HCT116 (cell line): ENCODE measurements at regions not wholly inside any gene's neighbourhood (a gene's known extent, or its start where the extent isn't known, plus 50 kb on each side); places are given as distances from the start of the nearest gene placed in this dataset.

Source experiments
- EZH2 ChIP-seq: fragments of 200-600 bp; sonication (generic); IDR thresholded peaks from 2 replicates; pipeline ENCODE4 v1.6.1; 2017; ENCODE audit warnings: antibody characterized with exemption, mixed run types
- EZH2phosphoT487 ChIP-seq: fragments of 200-600 bp; IDR thresholded peaks from 2 replicates; pipeline ENCODE4 v1.6.1; 2018; ENCODE audit warnings: antibody characterized with exemption, borderline replicate concordance
- JUND ChIP-seq: IDR thresholded peaks from 2 replicates; pipeline ENCODE4 v1.6.1; 2012
- POLR2A ChIP-seq: IDR thresholded peaks from 2 replicates; pipeline ENCODE4 v1.7.0; 2011; ENCODE audit warnings: borderline replicate concordance; ENCODE audit not compliant: insufficient read depth, insufficient read length; ENCODE audit errors: extremely low read depth
- SIN3A ChIP-seq: IDR thresholded peaks from 2 replicates; pipeline ENCODE4 v1.6.1; 2012; ENCODE audit warnings: low read depth
- SP1 ChIP-seq: IDR thresholded peaks from 2 replicates; pipeline ENCODE4 v1.6.1; 2012; ENCODE audit warnings: low read depth
- SRF ChIP-seq: IDR thresholded peaks from 2 replicates; pipeline ENCODE4 v1.6.1; 2012; ENCODE audit warnings: low read depth
- YY1 ChIP-seq: IDR thresholded peaks from 2 replicates; pipeline ENCODE4 v1.6.1; 2011; ENCODE audit warnings: low read length, low read depth, moderate library complexity, mild to moderate bottlenecking; ENCODE audit not compliant: insufficient replicate concordance; ENCODE audit errors: extremely low read depth
- ZFX ChIP-seq: fragments of 450-650 bp; IDR thresholded peaks from 2 replicates; pipeline ENCODE4 v1.6.1; 2017
- TF ChIP-seq, protein P1 (sequence below), 3 experiments: fragments of 200-600 bp in 1 of 3; sonication (generic) in 1 of 3; IDR thresholded peaks in 2 of 3; conservative IDR thresholded peaks in 1 of 3; 2 replicates each; pipeline ENCODE4 v1.5.1; 2012 to 2017; ENCODE audit warnings: low read depth in 2 of 3, low read length in 2 of 3, antibody characterized with exemption in 1 of 3, borderline replicate concordance in 1 of 3, control low read depth in 1 of 3, mild to moderate bottlenecking in 1 of 3, mixed read lengths in 1 of 3, mixed run types in 1 of 3, moderate library complexity in 1 of 3; ENCODE audit not compliant: insufficient read depth in 1 of 3
- TF ChIP-seq, protein P2 (sequence below): IDR thresholded peaks from 2 replicates; pipeline ENCODE4 v1.6.1; 2012
- TF ChIP-seq, protein P3 (sequence below): IDR thresholded peaks from 2 replicates; pipeline ENCODE4 v1.6.1; 2011; ENCODE audit warnings: mild to moderate bottlenecking, low read length, moderate library complexity; ENCODE audit not compliant: insufficient replicate concordance; ENCODE audit errors: extremely low read depth
- TF ChIP-seq, protein P4 (sequence below): IDR thresholded peaks from 2 replicates; pipeline ENCODE4 v1.6.1; 2012

DNA sequence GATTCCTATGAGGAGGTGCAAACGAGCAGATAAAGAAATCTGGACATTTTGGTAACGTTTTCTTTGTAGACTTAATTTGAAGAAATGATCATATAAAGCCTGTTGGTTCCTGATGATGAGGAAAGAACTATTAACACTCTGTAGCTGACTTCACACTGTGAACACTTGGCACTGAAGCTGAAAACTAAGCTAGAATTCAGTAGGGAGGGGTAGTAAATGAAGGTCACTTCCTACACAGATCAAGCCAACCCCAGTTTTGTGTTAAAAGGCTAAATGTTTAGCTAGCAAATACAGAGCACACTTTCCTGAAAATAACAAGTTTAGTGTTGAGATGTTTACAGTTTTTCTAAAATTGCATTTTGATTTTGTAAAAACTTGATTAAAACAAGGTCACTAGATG lies 296.2 kb upstream of the PRDM1 start:
- TF ChIP-seq, protein P1, sequence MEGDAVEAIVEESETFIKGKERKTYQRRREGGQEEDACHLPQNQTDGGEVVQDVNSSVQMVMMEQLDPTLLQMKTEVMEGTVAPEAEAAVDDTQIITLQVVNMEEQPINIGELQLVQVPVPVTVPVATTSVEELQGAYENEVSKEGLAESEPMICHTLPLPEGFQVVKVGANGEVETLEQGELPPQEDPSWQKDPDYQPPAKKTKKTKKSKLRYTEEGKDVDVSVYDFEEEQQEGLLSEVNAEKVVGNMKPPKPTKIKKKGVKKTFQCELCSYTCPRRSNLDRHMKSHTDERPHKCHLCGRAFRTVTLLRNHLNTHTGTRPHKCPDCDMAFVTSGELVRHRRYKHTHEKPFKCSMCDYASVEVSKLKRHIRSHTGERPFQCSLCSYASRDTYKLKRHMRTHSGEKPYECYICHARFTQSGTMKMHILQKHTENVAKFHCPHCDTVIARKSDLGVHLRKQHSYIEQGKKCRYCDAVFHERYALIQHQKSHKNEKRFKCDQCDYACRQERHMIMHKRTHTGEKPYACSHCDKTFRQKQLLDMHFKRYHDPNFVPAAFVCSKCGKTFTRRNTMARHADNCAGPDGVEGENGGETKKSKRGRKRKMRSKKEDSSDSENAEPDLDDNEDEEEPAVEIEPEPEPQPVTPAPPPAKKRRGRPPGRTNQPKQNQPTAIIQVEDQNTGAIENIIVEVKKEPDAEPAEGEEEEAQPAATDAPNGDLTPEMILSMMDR (IDR thresholded peaks at IDR 0.05 in 2 of 3, conservative IDR thresholded peaks at IDR 0.05 in 1 of 3; ENCODE audit: borderline replicate concordance in 1 of 3, insufficient read depth in 1 of 3, low read depth in 2 of 3, low read length in 2 of 3), result no peak
- TF ChIP-seq, protein P2, sequence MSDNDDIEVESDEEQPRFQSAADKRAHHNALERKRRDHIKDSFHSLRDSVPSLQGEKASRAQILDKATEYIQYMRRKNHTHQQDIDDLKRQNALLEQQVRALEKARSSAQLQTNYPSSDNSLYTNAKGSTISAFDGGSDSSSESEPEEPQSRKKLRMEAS, result no peak
- TF ChIP-seq ZFX (no peak), YY1 (no peak), JUND (no peak), POLR2A (no peak), EZH2phosphoT487 (no peak), SP1 (no peak), SIN3A (no peak), SRF (no peak), EZH2 (no peak)
- TF ChIP-seq, protein P3, sequence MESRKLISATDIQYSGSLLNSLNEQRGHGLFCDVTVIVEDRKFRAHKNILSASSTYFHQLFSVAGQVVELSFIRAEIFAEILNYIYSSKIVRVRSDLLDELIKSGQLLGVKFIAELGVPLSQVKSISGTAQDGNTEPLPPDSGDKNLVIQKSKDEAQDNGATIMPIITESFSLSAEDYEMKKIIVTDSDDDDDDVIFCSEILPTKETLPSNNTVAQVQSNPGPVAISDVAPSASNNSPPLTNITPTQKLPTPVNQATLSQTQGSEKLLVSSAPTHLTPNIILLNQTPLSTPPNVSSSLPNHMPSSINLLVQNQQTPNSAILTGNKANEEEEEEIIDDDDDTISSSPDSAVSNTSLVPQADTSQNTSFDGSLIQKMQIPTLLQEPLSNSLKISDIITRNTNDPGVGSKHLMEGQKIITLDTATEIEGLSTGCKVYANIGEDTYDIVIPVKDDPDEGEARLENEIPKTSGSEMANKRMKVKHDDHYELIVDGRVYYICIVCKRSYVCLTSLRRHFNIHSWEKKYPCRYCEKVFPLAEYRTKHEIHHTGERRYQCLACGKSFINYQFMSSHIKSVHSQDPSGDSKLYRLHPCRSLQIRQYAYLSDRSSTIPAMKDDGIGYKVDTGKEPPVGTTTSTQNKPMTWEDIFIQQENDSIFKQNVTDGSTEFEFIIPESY, result no peak
- TF ChIP-seq, protein P4, sequence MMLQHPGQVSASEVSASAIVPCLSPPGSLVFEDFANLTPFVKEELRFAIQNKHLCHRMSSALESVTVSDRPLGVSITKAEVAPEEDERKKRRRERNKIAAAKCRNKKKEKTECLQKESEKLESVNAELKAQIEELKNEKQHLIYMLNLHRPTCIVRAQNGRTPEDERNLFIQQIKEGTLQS, result no peak
